ENCODE measurements at regions not wholly inside any gene's neighbourhood (a gene's known extent, or its start where the extent isn't known, plus 50 kb on each side); places are given as distances from the start of the nearest gene placed in this dataset.

DNA sequence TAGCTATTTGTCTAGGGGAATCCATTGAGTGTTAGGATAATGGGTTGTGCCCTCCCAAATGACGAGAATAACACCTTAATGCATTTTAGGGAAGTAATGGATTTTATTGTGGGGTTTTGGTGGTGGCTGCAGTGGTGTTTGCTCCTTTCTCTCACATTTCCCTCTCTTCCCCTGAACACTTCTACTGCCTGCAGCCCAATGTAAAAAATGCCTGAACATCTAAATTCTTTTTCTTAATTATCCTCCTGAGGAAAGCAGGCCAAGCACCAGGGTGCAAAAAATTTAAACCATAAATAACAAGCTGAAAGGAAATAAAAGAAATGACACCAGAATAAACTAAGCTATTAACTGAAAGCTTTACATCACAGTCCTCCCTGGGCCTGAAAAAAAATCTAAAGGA, 57.3 kb upstream of the PCDH8 start:
- H3K79me2 ChIP-seq (ENCODE audit: insufficient read depth, low read length) = no peaks in the 10 kb centered on the region
- H2AFZ ChIP-seq (ENCODE audit: low read length) = no peak overlapping the region
- H3F3A ChIP-seq (ENCODE audit: low read depth) = no peaks in the 10 kb centered on the region
- no peaks in the 10 kb centered on the region for H3K4me1 ChIP-seq (ENCODE audit: insufficient read depth, low read length, poor library complexity, severe bottlenecking)
- no peak for TF ChIP-seq CTCF (conservative IDR thresholded peaks at IDR 0.05; ENCODE audit: low read length)
- TF ChIP-seq EZH2phosphoT487 (IDR thresholded peaks at IDR 0.05; ENCODE audit: borderline replicate concordance) = no peak
- no peaks in the 10 kb centered on the region for H3K36me3 ChIP-seq (ENCODE audit: insufficient read depth, low read length)
- H3K9me3 ChIP-seq (ENCODE audit: insufficient read depth, low read depth, low read length) = no peaks in the 10 kb centered on the region
- H4K20me1 ChIP-seq (ENCODE audit: insufficient read depth, low read length, poor library complexity, severe bottlenecking) = no peaks in the 10 kb centered on the region
- no peaks in the 10 kb centered on the region for H3K27me3 ChIP-seq (ENCODE audit: insufficient read depth, low read length, poor library complexity, severe bottlenecking)
- H3K4me3 ChIP-seq (ENCODE audit: low read length, poor library complexity, severe bottlenecking) = no peak overlapping the region
- H3K9ac ChIP-seq (ENCODE audit: low read depth, low read length, poor library complexity, severe bottlenecking) = no peak overlapping the region
- H3K9me2 ChIP-seq (replicated peaks; ENCODE audit: low read depth, low read length) = no peaks in the 10 kb centered on the region
- H3K4me2 ChIP-seq (ENCODE audit: low read depth, low read length, poor library complexity, severe bottlenecking) = no peak overlapping the region

GRCh38 chr13:52903320-52903719, 54.9 kb upstream of the PCDH8 start:
- no peak overlapping the region for H3K4me2 ChIP-seq (ENCODE audit: low read depth, low read length, poor library complexity, severe bottlenecking)
- H4K20me1 ChIP-seq (ENCODE audit: insufficient read depth, low read length, poor library complexity, severe bottlenecking) = no peaks in the 10 kb centered on the region
- TF ChIP-seq EZH2phosphoT487 (IDR thresholded peaks at IDR 0.05; ENCODE audit: borderline replicate concordance) (no peak), CTCF (conservative IDR thresholded peaks at IDR 0.05; ENCODE audit: low read length) (no peak)
- H3K9ac ChIP-seq (ENCODE audit: low read depth, low read length, poor library complexity, severe bottlenecking) = no peak overlapping the region
- no peaks in the 10 kb centered on the region for H3K9me3 ChIP-seq (ENCODE audit: insufficient read depth, low read depth, low read length)
- H3K4me1 ChIP-seq (ENCODE audit: insufficient read depth, low read length, poor library complexity, severe bottlenecking) = no peaks in the 10 kb centered on the region
- H3K79me2 ChIP-seq (ENCODE audit: insufficient read depth, low read length) = no peaks in the 10 kb centered on the region
- no peaks in the 10 kb centered on the region for H3K9me2 ChIP-seq (replicated peaks; ENCODE audit: low read depth, low read length)
- H3K4me3 ChIP-seq (ENCODE audit: low read length, poor library complexity, severe bottlenecking) = no peak overlapping the region
- no peaks in the 10 kb centered on the region for H3K27me3 ChIP-seq (ENCODE audit: insufficient read depth, low read length, poor library complexity, severe bottlenecking)
- no peak overlapping the region for H2AFZ ChIP-seq (ENCODE audit: low read length)
- H3F3A ChIP-seq (ENCODE audit: low read depth) = no peaks in the 10 kb centered on the region
- no peaks in the 10 kb centered on the region for H3K36me3 ChIP-seq (ENCODE audit: insufficient read depth, low read length)

DNA sequence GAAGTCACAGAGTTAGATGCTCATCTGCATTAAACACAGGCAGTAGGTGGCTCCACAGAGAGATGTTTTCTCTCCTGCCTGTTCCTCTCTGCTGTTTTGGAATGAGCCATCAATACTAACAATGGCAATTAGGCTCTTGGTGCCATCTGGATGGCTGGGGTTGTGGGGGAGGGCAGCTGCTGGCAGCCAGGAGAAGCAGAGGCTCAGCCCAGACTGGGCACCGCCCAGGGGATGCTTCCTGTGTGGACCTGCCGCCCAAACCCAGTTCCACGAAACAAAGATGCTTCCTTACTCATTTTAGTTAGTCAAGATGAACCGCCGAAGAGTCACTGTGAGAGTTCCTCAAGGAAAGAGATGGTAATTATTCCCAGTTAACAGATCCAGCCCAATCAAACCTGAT, 50.8 kb upstream of the PCDH8 start:
- no peak overlapping the region for H3K4me2 ChIP-seq (ENCODE audit: low read depth, low read length, poor library complexity, severe bottlenecking)
- no peaks in the 10 kb centered on the region for H3K27me3 ChIP-seq (ENCODE audit: insufficient read depth, low read length, poor library complexity, severe bottlenecking)
- H3K9ac ChIP-seq (ENCODE audit: low read depth, low read length, poor library complexity, severe bottlenecking) = no peak overlapping the region
- H2AFZ ChIP-seq (ENCODE audit: low read length) = no peak overlapping the region
- H4K20me1 ChIP-seq (ENCODE audit: insufficient read depth, low read length, poor library complexity, severe bottlenecking) = no peaks in the 10 kb centered on the region
- no peaks in the 10 kb centered on the region for H3K79me2 ChIP-seq (ENCODE audit: insufficient read depth, low read length)
- H3K4me3 ChIP-seq (ENCODE audit: low read length, poor library complexity, severe bottlenecking) = no peak overlapping the region
- no peaks in the 10 kb centered on the region for H3F3A ChIP-seq (ENCODE audit: low read depth)
- no peaks in the 10 kb centered on the region for H3K9me2 ChIP-seq (replicated peaks; ENCODE audit: low read depth, low read length)
- H3K36me3 ChIP-seq (ENCODE audit: insufficient read depth, low read length) = no peaks in the 10 kb centered on the region
- no peak for TF ChIP-seq EZH2phosphoT487 (IDR thresholded peaks at IDR 0.05; ENCODE audit: borderline replicate concordance)
- no peak for TF ChIP-seq CTCF (conservative IDR thresholded peaks at IDR 0.05; ENCODE audit: low read length)
- H3K9me3 ChIP-seq (ENCODE audit: insufficient read depth, low read depth, low read length) = no peaks in the 10 kb centered on the region
- H3K4me1 ChIP-seq (ENCODE audit: insufficient read depth, low read length, poor library complexity, severe bottlenecking) = no peaks in the 10 kb centered on the region

All from Loucy (cell line).